Upper lobe of left lung (tissue), 4 donors: ENCODE measurements at regions not wholly inside any gene's neighbourhood (a gene's known extent, or its start where the extent isn't known, plus 50 kb on each side); places are given as distances from the start of the nearest gene placed in this dataset.

Source experiments
- EP300 ChIP-seq, 4 donors: sonication (generic); formaldehyde crosslinking; IDR thresholded peaks; one replicate each; pipeline ENCODE4 v1.5.1; 2017; ENCODE audit warnings: antibody characterized with exemption in 4 of 4, control low read depth in 2 of 4
- TF ChIP-seq, protein P1 (sequence below), 6 experiments: fragments of 450-650 bp in 4 of 6; fragments of 200-600 bp in 2 of 6; sonication (generic) in 2 of 6; IDR thresholded peaks; one replicate each; pipeline ENCODE4 v1.5.1; 2016 to 2019; ENCODE audit warnings: antibody characterized with exemption in 6 of 6

DNA sequence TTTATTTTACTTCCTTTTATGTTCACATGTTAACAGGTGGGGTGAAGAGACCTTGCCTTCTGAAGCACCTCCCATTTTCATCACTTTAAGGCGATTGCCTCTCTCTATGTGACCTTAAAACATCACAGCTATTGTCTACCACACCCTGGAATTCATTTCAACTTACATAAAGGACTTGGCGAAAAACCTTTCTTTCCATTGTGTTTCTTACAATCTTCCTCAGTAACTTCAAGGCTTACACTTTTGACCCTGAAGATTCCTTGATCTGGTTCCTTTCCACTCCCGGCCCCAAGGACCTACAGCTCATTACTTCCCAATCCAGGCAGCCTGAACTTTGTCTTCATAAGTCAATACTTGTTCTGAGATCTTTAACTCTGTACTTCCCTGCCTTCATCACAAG, 443.3 kb downstream of the ADAMTS20 start:
- no peak for TF ChIP-seq EP300 (IDR thresholded peaks at IDR 0.05)
- TF ChIP-seq, protein P1, sequence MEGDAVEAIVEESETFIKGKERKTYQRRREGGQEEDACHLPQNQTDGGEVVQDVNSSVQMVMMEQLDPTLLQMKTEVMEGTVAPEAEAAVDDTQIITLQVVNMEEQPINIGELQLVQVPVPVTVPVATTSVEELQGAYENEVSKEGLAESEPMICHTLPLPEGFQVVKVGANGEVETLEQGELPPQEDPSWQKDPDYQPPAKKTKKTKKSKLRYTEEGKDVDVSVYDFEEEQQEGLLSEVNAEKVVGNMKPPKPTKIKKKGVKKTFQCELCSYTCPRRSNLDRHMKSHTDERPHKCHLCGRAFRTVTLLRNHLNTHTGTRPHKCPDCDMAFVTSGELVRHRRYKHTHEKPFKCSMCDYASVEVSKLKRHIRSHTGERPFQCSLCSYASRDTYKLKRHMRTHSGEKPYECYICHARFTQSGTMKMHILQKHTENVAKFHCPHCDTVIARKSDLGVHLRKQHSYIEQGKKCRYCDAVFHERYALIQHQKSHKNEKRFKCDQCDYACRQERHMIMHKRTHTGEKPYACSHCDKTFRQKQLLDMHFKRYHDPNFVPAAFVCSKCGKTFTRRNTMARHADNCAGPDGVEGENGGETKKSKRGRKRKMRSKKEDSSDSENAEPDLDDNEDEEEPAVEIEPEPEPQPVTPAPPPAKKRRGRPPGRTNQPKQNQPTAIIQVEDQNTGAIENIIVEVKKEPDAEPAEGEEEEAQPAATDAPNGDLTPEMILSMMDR (IDR thresholded peaks at IDR 0.05): no peak
